ENCODE measurements at regions not wholly inside any gene's neighbourhood (a gene's known extent, or its start where the extent isn't known, plus 50 kb on each side); places are given as distances from the start of the nearest gene placed in this dataset.

- Mint-ChIP-seq H3K4me1 (peaks cover 10% of the 10 kb centered on the region), H3K27me3 (ENCODE audit: low read depth) (no peaks in the 10 kb centered on the region), H3K27ac (no peak overlapping the region), H3K9me3 (peaks cover 4% of the 10 kb centered on the region), H3K4me3 (no peak overlapping the region), H3K36me3 (no peaks in the 10 kb centered on the region)
- TF ChIP-seq ZNF121 (CRISPR knock-in tag; IDR thresholded peaks at IDR 0.05) (no peak), SP1 (CRISPR knock-in tag; conservative IDR thresholded peaks at IDR 0.05) (no peak), ZNF317 (CRISPR knock-in tag; IDR thresholded peaks at IDR 0.05; ENCODE audit: borderline replicate concordance, low read depth) (no peak), ZNF263 (CRISPR knock-in tag; IDR thresholded peaks at IDR 0.05; ENCODE audit: low read depth) (no peak), IRF1 (CRISPR knock-in tag; IDR thresholded peaks at IDR 0.05) (no peak), FOXP1 (CRISPR knock-in tag; IDR thresholded peaks at IDR 0.05; ENCODE audit: borderline replicate concordance) (no peak), ZNF219 (CRISPR knock-in tag; IDR thresholded peaks at IDR 0.05; ENCODE audit: borderline replicate concordance) (no peak), ZNF425 (CRISPR knock-in tag; conservative IDR thresholded peaks at IDR 0.05) (no peak), NFATC4 (CRISPR knock-in tag; IDR thresholded peaks at IDR 0.05) (no peak), ZBTB43 (CRISPR knock-in tag; IDR thresholded peaks at IDR 0.05) (no peak), OVOL2 (CRISPR knock-in tag; IDR thresholded peaks at IDR 0.05; ENCODE audit: borderline replicate concordance) (no peak), AFF4 (CRISPR knock-in tag; IDR thresholded peaks at IDR 0.05; ENCODE audit: borderline replicate concordance) (no peak), GTF2I (CRISPR knock-in tag; conservative IDR thresholded peaks at IDR 0.05) (no peak)
- ChIA-PET POLR2A (no interaction called here), CTCF (no interaction called here)
- DNase-seq (ENCODE audit: low spot score) (no peak), ATAC-seq (no peak)
Measured at GRCh38 chr20:50329981-50330503, 139.4 kb downstream of the CEBPB start.

GRCh38 chr20:50330504-50331313 lies 140.1 kb downstream of the CEBPB start:
- H3K9me3 Mint-ChIP-seq: no peaks in the 10 kb centered on the region; the same call in 1 of the 2 replicates
- no peak overlapping the region for H3K27ac Mint-ChIP-seq
- no peak overlapping the region for H3K4me3 Mint-ChIP-seq
- H3K36me3 Mint-ChIP-seq: no peaks in the 10 kb centered on the region
- ChIA-PET CTCF (interaction anchor here (0.5 kb wide), 1 partner anchor 463 kb away, joined by 4 read pairs; no protein-coding TSS in a partner anchor), POLR2A (no interaction called here)
- TF ChIP-seq GABPB1 (CRISPR knock-in tag; IDR thresholded peaks at IDR 0.05): 0 out of 2 replicates have a peak, but pooled peaks have one; percentile 10
- TF ChIP-seq ZSCAN18 (CRISPR knock-in tag; IDR thresholded peaks at IDR 0.05): no peak
- H3K4me1 Mint-ChIP-seq: peaks cover 11% of the 10 kb centered on the region
- no peaks in the 10 kb centered on the region for H3K27me3 Mint-ChIP-seq (ENCODE audit: low read depth)
- ATAC-seq (no peak), DNase-seq (ENCODE audit: low spot score) (no peak)

All from WTC11 (cell line).